BJ (cell line): ENCODE measurements at regions not wholly inside any gene's neighbourhood (a gene's known extent, or its start where the extent isn't known, plus 50 kb on each side); places are given as distances from the start of the nearest gene placed in this dataset.

Experiments used
- CTCF ChIA-PET: fragments of 350-600 bp; formaldehyde crosslinking; extraction: SDS; loops from one replicate; lab custom pipeline; 2021; ENCODE audit warnings: antibody characterized with exemption, inconsistent platforms; lab: Yijun Ruan, JAX
- POLR2A ChIA-PET: fragments of 300-600 bp; sonication (Branson Sonifier 250); formaldehyde crosslinking; extraction: SDS; loops from one replicate; lab custom pipeline; 2021; ENCODE audit warnings: antibody characterized with exemption; lab: Charles Lee
- DNase-seq: peaks from one replicate; pipeline ENCODE4 v3.0.0-alpha.2; 2011; ENCODE audit warnings: low read depth
- H3K27me3 ChIP-seq: 2 replicates; pipeline ENCODE4 v1.6.0; 2011; ENCODE audit warnings: low read length; ENCODE audit not compliant: control insufficient read depth, insufficient read depth
- H3K36me3 ChIP-seq: 2 replicates; pipeline ENCODE4 v1.5.1; 2011; ENCODE audit warnings: low read length; ENCODE audit not compliant: control insufficient read depth, insufficient read depth
- H3K4me3 ChIP-seq: 2 replicates; pipeline ENCODE4 v1.5.1; 2011; ENCODE audit warnings: low read depth, mild to moderate bottlenecking, control low read depth, low read length
- TF ChIP-seq, protein P1 (sequence below): IDR thresholded peaks from 2 replicates; pipeline ENCODE4 v1.5.1; 2011; ENCODE audit warnings: low read depth, mild to moderate bottlenecking, control low read depth, inconsistent platforms, low read length, moderate library complexity; ENCODE audit not compliant: insufficient read depth

DNA sequence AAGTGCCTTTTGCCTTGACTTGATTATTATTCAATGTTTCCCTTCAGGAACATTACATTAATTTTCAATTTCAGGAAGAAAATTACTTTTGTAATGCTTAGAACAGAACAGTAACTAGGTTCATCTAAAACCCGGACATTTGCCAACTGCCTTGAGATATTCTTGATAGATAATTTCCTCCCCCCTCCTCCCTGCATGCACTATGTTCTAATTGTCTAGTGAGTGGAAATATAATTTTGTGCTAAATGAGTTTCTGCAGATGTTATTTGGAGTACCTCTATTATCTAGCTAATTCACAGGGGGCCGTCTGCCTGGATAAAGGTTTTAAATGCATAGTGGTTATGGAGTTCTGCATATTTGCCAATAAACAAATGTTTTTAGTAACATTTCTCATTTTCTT is 200.3 kb upstream of the SLC39A10 start:
- no peak for DNase-seq
- H3K27me3 ChIP-seq, result no peaks in the 10 kb centered on the region
- H3K4me3 ChIP-seq, result no peak overlapping the region
- TF ChIP-seq, protein P1, sequence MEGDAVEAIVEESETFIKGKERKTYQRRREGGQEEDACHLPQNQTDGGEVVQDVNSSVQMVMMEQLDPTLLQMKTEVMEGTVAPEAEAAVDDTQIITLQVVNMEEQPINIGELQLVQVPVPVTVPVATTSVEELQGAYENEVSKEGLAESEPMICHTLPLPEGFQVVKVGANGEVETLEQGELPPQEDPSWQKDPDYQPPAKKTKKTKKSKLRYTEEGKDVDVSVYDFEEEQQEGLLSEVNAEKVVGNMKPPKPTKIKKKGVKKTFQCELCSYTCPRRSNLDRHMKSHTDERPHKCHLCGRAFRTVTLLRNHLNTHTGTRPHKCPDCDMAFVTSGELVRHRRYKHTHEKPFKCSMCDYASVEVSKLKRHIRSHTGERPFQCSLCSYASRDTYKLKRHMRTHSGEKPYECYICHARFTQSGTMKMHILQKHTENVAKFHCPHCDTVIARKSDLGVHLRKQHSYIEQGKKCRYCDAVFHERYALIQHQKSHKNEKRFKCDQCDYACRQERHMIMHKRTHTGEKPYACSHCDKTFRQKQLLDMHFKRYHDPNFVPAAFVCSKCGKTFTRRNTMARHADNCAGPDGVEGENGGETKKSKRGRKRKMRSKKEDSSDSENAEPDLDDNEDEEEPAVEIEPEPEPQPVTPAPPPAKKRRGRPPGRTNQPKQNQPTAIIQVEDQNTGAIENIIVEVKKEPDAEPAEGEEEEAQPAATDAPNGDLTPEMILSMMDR, result no peak
- no peaks in the 10 kb centered on the region for H3K36me3 ChIP-seq
- CTCF ChIA-PET, result no interaction called here
- POLR2A ChIA-PET, result no interaction called here

DNA sequence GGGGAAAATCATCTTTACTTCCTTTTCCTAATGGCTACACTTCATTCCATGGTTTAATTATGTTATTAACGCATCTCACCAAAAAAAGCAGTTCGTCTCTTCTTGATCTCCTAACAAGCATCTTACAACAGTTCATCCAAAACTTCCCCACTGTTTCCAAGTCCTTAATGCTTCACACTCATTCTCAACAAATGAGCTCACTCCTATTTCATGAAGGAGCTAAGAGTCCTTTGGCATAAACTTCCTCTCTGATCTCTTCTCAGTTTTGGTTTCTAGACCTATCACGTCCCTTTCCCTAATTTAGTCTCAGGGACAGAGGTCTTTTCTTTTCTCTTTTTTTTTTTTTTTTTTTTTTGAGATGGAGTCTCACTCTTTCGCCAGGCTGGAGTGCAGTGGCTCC is 205.9 kb upstream of the SLC39A10 start:
- POLR2A ChIA-PET, result interaction anchor here (0.6 kb wide), 2 partner anchors 17 to 44 kb away, joined by 3 to 6 read pairs; no protein-coding TSS in a partner anchor

DNA sequence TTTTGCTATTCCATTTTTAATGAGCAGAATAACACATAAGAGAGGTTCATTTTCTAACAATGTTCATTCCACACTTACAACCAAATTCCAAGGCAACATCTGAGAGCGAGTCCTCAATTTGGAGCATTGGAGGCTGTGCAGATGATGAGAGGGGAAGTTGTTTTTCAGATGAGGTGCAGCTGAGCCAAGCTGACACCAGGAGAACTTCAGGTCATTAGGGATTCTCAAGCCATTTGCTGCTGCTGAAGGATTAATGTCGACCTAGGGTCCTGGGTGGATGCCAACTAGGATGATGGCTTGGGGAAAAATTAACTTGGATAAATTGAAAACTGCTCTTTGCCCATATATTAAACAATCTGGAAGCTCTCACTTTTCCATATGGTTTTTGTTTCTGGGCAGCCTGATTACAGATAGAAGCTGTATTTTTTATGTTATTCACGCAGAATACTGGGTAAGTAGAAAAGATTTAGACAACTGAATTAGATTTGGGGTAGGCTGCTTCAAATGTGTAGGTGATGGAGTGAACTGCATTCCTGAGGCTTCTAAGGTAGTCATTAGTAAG is 206.4 kb upstream of the SLC39A10 start:
- ChIA-PET POLR2A (interaction anchor here (0.6 kb wide), 1 partner anchor 211 kb away, joined by 3 read pairs; no protein-coding TSS in a partner anchor), CTCF (interaction anchor here (0.9 to 1.1 kb wide), 2 partner anchors 14 to 33 kb away, joined by 3 to 4 read pairs; no protein-coding TSS in a partner anchor)
- TF ChIP-seq, protein P1, result no peak
- no peaks in the 10 kb centered on the region for H3K27me3 ChIP-seq
- DNase-seq, result no peak
- no peak overlapping the region for H3K4me3 ChIP-seq
- no peaks in the 10 kb centered on the region for H3K36me3 ChIP-seq

More for the DNA sequence above, 205.9 kb upstream of the SLC39A10 start:
- no peaks in the 10 kb centered on the region for H3K36me3 ChIP-seq
- H3K27me3 ChIP-seq, result no peaks in the 10 kb centered on the region
- H3K4me3 ChIP-seq, result no peak overlapping the region
- TF ChIP-seq, protein P1, result no peak
- DNase-seq, result no peak
- CTCF ChIA-PET, result no interaction called here

DNA sequence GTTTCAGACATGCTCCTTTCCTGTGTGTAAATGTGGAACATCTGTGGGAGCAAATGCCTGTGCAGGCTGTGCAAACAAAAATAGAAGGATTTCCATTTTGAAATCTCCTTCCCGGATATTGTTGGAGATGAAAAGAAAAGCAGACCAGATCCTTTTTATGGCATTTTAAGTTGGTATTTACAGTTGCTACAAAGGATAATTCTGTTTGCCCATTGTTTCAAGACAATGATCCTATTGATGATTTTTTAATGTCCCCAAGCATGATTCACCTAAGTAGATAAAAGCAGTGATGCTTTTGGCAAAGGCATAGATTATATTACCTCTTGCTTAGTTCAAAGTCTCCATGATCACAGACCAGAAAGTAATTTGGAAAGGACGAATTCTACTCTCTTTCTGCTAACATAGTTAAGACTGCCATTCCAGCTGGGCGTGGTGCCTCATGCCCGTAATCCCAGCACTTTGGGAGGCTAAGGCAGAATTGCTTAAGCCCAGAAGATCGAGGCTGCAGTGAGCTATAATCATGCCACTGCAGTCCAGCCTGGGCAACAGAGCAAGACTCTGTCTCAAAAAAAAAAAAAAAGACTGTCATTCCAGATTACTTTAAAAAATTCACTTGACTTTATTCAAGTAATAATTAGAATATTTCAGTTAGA is 209.6 kb upstream of the SLC39A10 start:
- Histone ChIP-seq H3K36me3 (no peaks in the 10 kb centered on the region), H3K4me3 (no peak overlapping the region), H3K27me3 (no peaks in the 10 kb centered on the region)
- TF ChIP-seq, protein P1, result no peak
- ChIA-PET POLR2A (no interaction called here), CTCF (no interaction called here)
- no peak for DNase-seq

DNA sequence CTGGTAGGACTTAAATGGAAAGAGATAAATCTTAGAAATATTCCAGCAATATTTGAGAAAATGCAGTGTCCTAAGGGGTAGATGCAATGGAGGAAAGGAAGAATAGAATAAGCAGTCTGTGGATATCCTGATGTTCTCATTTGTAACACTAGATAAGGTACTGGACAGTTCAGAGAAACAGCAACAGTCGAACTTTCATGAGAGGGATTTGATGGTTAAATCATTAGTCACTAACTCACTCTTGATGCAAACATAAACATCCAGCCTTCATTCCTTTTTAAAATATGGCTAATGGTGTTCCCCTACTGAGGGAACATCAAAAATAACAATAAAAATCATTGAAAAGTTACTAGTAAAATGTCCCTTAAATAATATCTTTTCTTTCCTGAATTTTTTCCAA is 211.4 kb upstream of the SLC39A10 start:
- DNase-seq, result no peak
- ChIA-PET CTCF (no interaction called here), POLR2A (no interaction called here)
- Histone ChIP-seq H3K36me3 (no peaks in the 10 kb centered on the region), H3K4me3 (no peak overlapping the region), H3K27me3 (no peaks in the 10 kb centered on the region)
- TF ChIP-seq, protein P1, result no peak
